PFSK-1 (cell line): ENCODE measurements at regions not wholly inside any gene's neighbourhood (a gene's known extent, or its start where the extent isn't known, plus 50 kb on each side); places are given as distances from the start of the nearest gene placed in this dataset.

Experiments used
- SIN3A ChIP-seq: IDR thresholded peaks from 2 replicates; pipeline ENCODE4 v1.6.1; 2012; ENCODE audit warnings: mild to moderate bottlenecking, low read length, moderate library complexity, borderline replicate concordance; ENCODE audit not compliant: insufficient read depth
- TAF1 ChIP-seq: IDR thresholded peaks from 2 replicates; pipeline ENCODE4 v1.6.1; 2012; ENCODE audit warnings: low read length, control low read depth, borderline replicate concordance; ENCODE audit not compliant: insufficient read depth
- TF ChIP-seq, protein P1 (sequence below), 2 experiments: IDR thresholded peaks; 2 replicates each; pipeline versions ENCODE4 v1.6.1 to v1.8.0; 2011 to 2012; ENCODE audit warnings: low read depth in 2 of 2, low read length in 2 of 2, control low read depth in 1 of 2, inconsistent platforms in 1 of 2, mild to moderate bottlenecking in 1 of 2, moderate library complexity in 1 of 2; ENCODE audit not compliant: insufficient read depth in 1 of 2

DNA sequence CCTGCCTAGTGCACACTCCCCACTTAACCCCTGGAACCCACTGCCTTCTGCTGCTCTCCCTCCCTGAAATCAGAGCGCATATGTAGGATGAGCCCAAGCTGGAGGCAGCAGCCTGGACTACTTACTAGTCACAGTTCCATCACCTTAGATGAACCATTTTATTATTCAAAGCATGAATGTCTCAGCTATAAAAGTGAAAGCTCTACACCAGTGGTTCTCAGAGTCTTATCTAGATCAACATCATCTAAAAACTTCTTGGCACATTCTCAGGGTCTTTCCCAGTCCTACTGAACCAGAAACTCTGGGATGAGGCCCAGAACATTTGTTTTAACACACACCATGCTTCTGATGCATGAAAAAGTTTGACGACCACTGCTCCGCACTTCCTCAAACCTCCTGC lies 100.3 kb upstream of the ANK3 start:
- TF ChIP-seq, protein P1, sequence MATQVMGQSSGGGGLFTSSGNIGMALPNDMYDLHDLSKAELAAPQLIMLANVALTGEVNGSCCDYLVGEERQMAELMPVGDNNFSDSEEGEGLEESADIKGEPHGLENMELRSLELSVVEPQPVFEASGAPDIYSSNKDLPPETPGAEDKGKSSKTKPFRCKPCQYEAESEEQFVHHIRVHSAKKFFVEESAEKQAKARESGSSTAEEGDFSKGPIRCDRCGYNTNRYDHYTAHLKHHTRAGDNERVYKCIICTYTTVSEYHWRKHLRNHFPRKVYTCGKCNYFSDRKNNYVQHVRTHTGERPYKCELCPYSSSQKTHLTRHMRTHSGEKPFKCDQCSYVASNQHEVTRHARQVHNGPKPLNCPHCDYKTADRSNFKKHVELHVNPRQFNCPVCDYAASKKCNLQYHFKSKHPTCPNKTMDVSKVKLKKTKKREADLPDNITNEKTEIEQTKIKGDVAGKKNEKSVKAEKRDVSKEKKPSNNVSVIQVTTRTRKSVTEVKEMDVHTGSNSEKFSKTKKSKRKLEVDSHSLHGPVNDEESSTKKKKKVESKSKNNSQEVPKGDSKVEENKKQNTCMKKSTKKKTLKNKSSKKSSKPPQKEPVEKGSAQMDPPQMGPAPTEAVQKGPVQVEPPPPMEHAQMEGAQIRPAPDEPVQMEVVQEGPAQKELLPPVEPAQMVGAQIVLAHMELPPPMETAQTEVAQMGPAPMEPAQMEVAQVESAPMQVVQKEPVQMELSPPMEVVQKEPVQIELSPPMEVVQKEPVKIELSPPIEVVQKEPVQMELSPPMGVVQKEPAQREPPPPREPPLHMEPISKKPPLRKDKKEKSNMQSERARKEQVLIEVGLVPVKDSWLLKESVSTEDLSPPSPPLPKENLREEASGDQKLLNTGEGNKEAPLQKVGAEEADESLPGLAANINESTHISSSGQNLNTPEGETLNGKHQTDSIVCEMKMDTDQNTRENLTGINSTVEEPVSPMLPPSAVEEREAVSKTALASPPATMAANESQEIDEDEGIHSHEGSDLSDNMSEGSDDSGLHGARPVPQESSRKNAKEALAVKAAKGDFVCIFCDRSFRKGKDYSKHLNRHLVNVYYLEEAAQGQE (IDR thresholded peaks at IDR 0.05; ENCODE audit: insufficient read depth in 1 of 2, low read depth in 2 of 2, low read length in 2 of 2): no peak
- TF ChIP-seq SIN3A (no peak), TAF1 (no peak)
